ENCODE measurements at regions not wholly inside any gene's neighbourhood (a gene's known extent, or its start where the extent isn't known, plus 50 kb on each side); places are given as distances from the start of the nearest gene placed in this dataset.

DNA sequence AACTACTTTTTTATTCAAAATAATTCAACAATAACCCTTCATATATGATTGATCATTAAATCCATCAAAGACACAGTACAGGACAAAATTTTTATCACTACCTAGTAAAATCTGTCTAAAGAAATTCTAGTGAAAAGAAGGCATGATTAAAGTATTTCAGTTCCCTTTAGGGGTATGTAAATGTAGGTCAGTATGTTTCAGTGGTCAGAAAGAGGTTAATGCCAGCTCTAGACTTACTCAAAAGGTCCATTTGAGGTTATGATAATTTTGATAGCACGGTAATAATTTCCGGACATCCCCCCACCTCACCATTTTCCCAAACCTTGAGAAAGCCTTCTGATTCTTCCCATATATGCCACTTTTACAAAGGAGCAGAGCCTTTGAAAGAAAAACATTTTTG, 193.5 kb upstream of the ID4 start:
- DNase-seq, result no peak

DNA sequence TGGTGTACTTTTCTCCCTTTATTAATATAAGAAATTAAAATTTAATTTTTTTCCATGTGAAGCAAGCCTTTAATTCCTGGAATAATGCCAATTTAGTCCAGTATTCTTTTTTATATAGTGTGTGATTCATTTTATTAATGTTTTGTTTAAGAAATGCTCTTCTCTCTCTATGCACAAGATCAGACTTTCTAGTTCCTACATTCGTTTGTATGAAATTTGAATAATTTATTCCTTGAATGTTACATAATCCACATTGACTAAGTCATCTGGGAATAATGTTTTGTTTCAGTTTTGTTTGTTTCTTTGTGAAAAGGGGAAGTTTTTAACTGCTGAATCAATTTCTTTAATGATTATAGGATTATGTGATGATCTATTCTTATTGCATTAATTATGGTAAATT, 181.4 kb upstream of the ID4 start:
- DNase-seq, result no peak

- DNase-seq, result no peak
These were observed 176.9 kb upstream of the ID4 start for GRCh38 chr6:19660123-19660910.

DNA sequence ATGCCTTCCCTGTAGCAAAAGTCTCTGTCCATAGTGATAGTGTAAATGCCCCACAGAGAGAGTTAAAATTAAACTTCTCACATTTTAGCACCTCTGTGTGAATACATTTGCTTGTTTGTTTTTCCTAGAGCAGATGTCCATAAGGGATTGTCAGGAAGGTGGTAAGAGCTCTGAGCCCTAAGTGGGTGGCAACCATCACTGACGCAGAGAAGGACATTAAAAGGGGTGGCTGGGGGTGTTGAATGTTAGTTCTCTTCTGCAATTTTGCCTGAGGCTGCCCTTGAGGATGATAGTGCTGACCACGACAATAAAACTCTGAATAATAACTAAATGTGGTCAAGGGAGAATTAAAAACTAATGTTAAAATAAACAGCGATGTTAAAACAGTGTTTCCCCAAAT, 174.3 kb upstream of the ID4 start:
- no peak for DNase-seq

DNA sequence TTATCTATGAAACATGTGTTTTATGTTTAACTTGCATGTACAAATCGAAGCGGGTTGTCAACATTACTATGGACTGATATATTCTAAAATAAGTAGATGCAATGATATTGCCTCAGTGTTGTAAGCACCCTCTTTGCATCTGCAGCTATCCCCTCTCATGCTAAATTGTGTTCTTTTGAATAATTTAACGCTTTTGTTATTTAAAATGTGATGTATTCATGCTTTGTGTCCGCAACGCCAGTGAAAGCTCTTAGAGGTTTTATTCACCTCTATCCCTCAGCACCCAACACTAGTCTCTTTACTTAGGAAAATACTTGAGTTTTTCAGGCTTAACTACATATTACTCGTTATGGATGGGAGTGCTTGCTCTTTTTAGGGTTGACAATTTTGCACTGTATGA, 173.7 kb upstream of the ID4 start:
- DNase-seq, result no peak

GRCh38 chr6:19664050-19664449, 173.1 kb upstream of the ID4 start:
- DNase-seq, result no peak

- no peak for DNase-seq
These were observed 172.1 kb upstream of the ID4 start for GRCh38 chr6:19664878-19665612.

DNA sequence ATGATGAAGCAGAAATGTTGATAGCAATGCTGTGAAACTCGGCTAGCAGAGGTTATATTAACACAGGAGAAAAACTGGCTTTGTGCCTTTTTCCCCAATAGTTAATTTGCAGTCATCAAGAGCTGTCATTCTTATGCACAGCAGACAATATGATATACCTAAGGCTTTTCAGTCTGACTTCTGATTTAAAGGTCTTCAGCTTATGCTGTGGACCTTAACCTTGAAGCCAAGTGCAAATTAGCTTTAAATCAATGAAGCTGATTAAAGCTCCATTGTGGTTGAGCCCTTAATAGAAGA, 171.6 kb upstream of the ID4 start:
- peak; percentile 87 for DNase-seq

DNA sequence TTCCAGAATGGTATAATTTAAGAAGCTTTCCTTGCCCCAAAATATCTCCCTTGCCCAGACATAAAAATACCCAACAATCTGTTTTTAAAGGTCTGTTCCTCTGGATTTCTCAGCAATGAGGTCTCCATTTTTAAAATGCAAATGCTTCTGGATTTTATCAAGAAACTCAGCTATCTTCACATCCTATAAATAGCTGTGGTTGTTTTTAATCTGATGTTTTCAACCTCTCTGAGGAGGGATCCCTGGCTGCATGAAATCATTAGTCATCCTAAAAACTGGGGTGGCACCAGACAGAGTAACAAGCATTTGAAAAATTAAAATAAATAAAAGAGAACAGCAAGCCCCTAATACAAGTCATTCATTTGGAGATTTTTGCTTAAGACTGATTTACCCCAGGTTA, 168.5 kb upstream of the ID4 start:
- no peak for DNase-seq

- DNase-seq, result no peak
These were observed 168.0 kb upstream of the ID4 start for GRCh38 chr6:19669206-19669605.

GRCh38 chr6:19682859-19683258, 154.3 kb upstream of the ID4 start:
- DNase-seq, result no peak

- DNase-seq, result no peak
These were observed 146.7 kb upstream of the ID4 start for GRCh38 chr6:19690325-19691075.

- no peak for DNase-seq
These were observed 145.6 kb upstream of the ID4 start for GRCh38 chr6:19691465-19692167.

DNA sequence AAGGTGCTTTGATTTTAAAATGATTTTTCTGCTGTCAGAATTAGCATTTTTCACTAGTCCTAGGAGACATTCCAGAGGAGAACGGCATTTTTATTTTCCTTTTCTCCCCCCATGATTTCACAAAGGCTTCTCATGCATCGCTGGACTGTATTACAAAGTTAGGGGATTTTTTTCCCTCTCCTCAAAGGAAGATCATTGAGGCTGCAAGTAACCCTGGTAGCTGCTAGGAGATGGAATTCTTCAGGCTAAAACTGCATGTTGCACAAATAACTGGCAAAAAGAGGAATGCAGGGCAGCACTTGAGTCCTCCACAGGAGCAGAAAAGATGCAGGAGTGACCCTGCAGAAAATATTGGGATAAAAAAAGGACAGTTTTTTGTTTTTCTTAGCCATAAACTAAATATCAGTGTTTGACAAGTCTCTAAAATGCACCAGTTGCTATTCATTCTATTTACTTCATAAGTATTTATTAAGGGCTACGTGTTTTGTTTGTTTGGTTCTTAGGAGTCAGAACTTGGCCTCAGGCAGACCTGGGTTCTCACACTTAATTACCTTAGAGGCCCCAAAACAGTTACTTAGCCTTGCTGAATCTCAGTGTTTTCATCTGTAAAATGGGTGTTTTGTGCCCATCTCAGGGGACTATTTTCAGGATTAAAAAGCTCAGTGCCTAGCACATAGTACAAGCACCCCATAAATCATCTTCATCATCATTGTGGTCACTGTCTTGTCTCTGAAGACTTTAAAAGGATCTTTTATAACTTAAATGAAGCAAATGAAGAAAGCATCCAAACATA, 144.5 kb upstream of the ID4 start:
- no peak for DNase-seq

DNA sequence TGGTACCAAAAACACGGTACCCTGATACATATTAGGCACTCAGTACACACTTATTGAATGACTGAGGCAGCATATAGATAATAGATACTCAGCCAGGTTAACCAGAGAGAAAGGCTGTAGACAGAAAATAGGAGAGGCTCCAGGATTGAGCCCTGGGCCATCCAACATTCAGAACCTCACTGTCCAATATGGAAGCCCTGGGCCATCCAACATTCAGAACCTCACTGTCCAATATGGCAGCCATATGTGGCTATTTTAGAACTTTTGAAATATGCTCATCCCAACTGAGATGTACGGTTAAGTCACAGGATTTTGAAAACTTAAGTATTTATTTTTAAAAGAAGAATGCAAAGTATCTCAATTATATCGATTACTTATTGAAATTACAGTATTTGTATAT, 142.5 kb upstream of the ID4 start:
- DNase-seq, result no peak

- DNase-seq, result no peak
These were observed 139.4 kb upstream of the ID4 start for GRCh38 chr6:19697744-19698290.

GRCh38 chr6:19699932-19700331, 137.2 kb upstream of the ID4 start:
- no peak for DNase-seq

DNA sequence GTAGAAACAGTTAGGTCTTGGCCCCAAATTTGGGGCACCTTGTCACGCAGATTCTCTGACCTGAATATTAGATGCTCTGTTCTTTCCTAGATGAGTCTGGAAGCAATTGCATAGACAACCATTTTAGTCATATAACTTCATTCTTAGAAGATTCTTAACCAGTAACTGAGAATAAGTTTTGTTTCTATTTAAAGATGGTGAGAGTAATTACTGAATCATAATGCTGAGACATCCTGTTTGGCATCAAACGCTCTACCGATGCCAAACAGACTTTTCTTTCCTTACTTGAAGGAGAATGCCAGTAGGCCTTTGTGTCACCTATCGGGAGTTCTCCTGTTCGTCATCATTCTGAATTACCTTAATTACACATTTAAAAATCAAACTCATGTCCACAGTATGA, 131.6 kb upstream of the ID4 start:
- no peak for DNase-seq

DNA sequence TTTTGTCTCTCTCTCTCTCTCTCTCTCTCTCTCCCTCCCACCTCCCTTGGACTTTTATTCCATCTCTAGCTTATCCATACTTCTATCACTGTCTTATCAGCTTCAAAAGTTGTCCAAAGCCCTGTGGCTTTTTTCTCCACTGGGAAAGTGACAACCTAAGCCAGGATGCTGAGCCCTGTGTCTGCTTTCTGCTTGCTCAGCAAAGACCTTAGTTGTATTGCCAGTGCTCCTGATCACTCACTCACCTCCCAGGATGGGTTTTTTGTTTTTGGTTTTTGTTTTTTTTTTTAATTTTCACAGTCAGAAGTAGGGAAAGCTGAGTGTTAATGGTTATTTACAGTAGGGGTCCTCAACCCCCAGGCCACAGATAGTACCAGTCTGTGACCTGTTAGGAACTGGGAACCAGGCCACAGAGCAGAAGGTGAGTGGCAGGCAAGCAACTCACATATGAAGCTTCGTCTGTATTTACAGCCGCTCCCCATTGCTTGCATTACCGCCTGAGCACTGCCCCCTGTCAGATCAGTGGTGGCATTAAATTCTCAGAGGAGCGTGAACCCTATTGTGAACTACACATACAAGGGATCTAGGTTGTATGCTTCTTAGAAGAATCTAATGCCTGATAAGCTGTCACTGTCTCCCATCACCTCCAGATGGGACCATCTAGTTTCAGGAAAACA, 125.0 kb upstream of the ID4 start:
- DNase-seq, result no peak

DNA sequence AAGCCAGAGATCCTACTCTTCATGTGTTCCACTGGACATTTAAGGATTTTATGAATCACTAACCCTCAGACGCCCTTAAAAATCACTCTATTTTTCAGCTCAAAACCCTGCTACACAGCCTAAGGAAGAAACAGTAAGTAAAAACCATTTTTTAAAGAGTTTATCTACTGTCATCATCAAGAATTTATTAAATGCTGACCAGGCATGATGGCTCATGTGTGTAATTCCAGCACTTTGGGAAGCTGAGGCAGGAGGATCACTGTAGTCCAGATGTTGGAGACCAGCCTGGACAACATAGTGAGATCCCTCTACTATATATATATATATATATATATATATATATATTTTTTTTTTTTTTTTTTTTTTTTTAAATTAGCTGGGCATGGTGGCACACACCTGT, 124.2 kb upstream of the ID4 start:
- no peak for DNase-seq

DNA sequence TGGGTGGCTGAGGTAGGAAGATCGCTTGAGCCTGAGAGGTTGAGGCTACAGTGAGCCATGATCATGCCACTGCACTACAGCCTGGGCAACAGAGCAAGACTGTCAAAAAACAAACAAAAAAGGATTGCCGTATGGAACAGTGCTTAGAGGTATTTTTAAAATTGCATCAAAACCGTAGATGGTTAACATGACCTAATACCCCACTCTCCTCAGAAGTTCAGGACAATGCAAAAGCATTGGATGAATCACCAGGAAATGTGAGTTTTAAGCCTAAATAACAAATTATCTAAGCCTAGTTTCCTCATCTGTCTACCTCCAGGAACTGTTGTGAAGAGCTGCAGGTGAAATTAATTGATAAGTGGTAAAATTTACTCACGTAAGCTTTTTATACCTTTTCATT, 123.8 kb upstream of the ID4 start:
- no peak for DNase-seq

DNA sequence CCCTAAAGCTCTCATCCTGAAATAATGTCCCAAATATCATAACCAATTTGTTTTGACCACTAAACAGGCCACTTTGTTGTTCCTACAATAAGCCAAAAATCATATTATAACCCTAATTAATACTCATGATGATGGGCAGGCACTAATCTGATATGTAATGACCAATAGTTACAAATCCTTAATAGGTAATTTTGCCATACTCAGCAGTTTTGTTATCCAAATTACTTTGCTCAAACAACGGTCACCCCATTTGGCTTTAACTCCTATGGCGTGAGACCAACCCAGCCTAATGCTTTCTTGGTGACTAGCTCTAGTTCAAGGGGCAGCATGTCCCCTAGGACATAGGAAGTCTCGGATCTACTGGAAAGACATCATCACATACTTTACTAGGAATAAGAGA, 123.2 kb upstream of the ID4 start:
- no peak for DNase-seq
